WTC11 (cell line): ENCODE measurements at regions not wholly inside any gene's neighbourhood (a gene's known extent, or its start where the extent isn't known, plus 50 kb on each side); places are given as distances from the start of the nearest gene placed in this dataset.

Source experiments
- ATAC-seq: fragments of 200-7000 bp; cut with Tn5 transposase; 2 replicates; pipeline ENCODE4 v1.10.0; 2021; ENCODE audit warnings: mild to moderate bottlenecking, moderate library complexity
- CTCF ChIA-PET: fragments of 300-600 bp; sonication (Branson Sonifier 250); formaldehyde crosslinking; loops from one replicate; lab custom pipeline; 2021; ENCODE audit warnings: antibody characterized with exemption; lab: Charles Lee
- POLR2A ChIA-PET: fragments of 350-600 bp; sonication (Branson Sonifier 250); formaldehyde crosslinking; loops from one replicate; lab custom pipeline; 2021; ENCODE audit warnings: antibody characterized with exemption; lab: Charles Lee
- DNase-seq: peaks from one replicate; pipeline ENCODE4 v3.0.0; 2021; ENCODE audit warnings: low spot score
- H3K27ac Mint-ChIP-seq: 2 replicates; pipeline ENCODE4 v1.8.0; 2021; ENCODE audit warnings: mixed read lengths
- H3K27me3 Mint-ChIP-seq: 2 replicates; pipeline ENCODE4 v1.8.0; 2021; ENCODE audit warnings: low read depth, mild to moderate bottlenecking, moderate library complexity, mixed read lengths
- H3K36me3 Mint-ChIP-seq: 2 replicates; pipeline ENCODE4 v1.8.0; 2021; ENCODE audit warnings: mixed read lengths
- H3K4me1 Mint-ChIP-seq: 2 replicates; pipeline ENCODE4 v1.8.0; 2022; ENCODE audit warnings: mixed read lengths
- H3K4me3 Mint-ChIP-seq: 2 replicates; pipeline ENCODE4 v1.8.0; 2021; ENCODE audit warnings: mild to moderate bottlenecking, moderate library complexity, mixed read lengths
- H3K9me3 Mint-ChIP-seq: 2 replicates; pipeline ENCODE4 v1.8.0; 2021; ENCODE audit warnings: mixed read lengths
- ATF1 ChIP-seq: sonication (generic); formaldehyde crosslinking; IDR thresholded peaks from 2 replicates; pipeline ENCODE4 v1.8.1; 2023; ENCODE audit warnings: mild to moderate bottlenecking, moderate library complexity, missing genetic modification reagents
- CREB1 ChIP-seq: sonication (generic); formaldehyde crosslinking; IDR thresholded peaks from 2 replicates; pipeline ENCODE4 v1.8.0; 2023; ENCODE audit warnings: mild to moderate bottlenecking, missing genetic modification reagents
- E2F5 ChIP-seq: sonication (generic); formaldehyde crosslinking; IDR thresholded peaks from 2 replicates; pipeline ENCODE4 v1.8.1; 2022; ENCODE audit warnings: mild to moderate bottlenecking, moderate library complexity, missing genetic modification reagents
- ERG ChIP-seq: fragments of 250-450 bp; sonication (Bioruptor Pico); IDR thresholded peaks from 2 replicates; pipeline ENCODE4 v1.8.0; 2021; ENCODE audit warnings: mild to moderate bottlenecking
- ETV6 ChIP-seq: sonication (generic); formaldehyde crosslinking; IDR thresholded peaks from 2 replicates; pipeline ENCODE4 v1.8.1; 2022; ENCODE audit warnings: mild to moderate bottlenecking, missing genetic modification reagents
- NFE2L1 ChIP-seq: sonication (generic); formaldehyde crosslinking; IDR thresholded peaks from 2 replicates; pipeline ENCODE4 v1.8.1; 2023; ENCODE audit warnings: missing genetic modification reagents
- NR1H2 ChIP-seq: sonication (generic); formaldehyde crosslinking; IDR thresholded peaks from 2 replicates; pipeline ENCODE4 v1.9.0; 2021; ENCODE audit warnings: mild to moderate bottlenecking, moderate library complexity, missing genetic modification reagents
- OVOL2 ChIP-seq: fragments of 250-450 bp; sonication (Bioruptor Pico); IDR thresholded peaks from 2 replicates; pipeline ENCODE4 v1.9.0; 2021; ENCODE audit warnings: mild to moderate bottlenecking, borderline replicate concordance
- PRRX2 ChIP-seq: fragments of 250-450 bp; sonication (Bioruptor Pico); IDR thresholded peaks from 2 replicates; pipeline ENCODE4 v1.8.0; 2021; ENCODE audit warnings: mild to moderate bottlenecking
- TCF7 ChIP-seq: sonication (generic); formaldehyde crosslinking; IDR thresholded peaks from 2 replicates; pipeline ENCODE4 v1.8.0; 2022; ENCODE audit warnings: mild to moderate bottlenecking, low read depth, missing genetic modification reagents, moderate library complexity
- ZNF121 ChIP-seq: sonication (generic); formaldehyde crosslinking; IDR thresholded peaks from 2 replicates; pipeline ENCODE4 v1.8.0; 2023; ENCODE audit warnings: missing genetic modification reagents
- ZNF138 ChIP-seq: sonication (generic); formaldehyde crosslinking; conservative IDR thresholded peaks from 2 replicates; pipeline ENCODE4 v1.8.1; 2022; ENCODE audit warnings: mild to moderate bottlenecking, moderate library complexity, missing genetic modification reagents
- ZNF396 ChIP-seq: fragments of 250-450 bp; sonication (Bioruptor Pico); IDR thresholded peaks from 2 replicates; pipeline ENCODE4 v1.8.0; 2021; ENCODE audit warnings: mild to moderate bottlenecking, moderate library complexity, borderline replicate concordance
- ZNF532 ChIP-seq: fragments of 250-450 bp; sonication (Bioruptor Pico); IDR thresholded peaks from 2 replicates; pipeline ENCODE4 v1.9.0; 2021; ENCODE audit warnings: mild to moderate bottlenecking, borderline replicate concordance
- TF ChIP-seq, protein P1 (sequence below): fragments of 200-600 bp; IDR thresholded peaks from 2 replicates; pipeline ENCODE4 v1.8.0; 2022; ENCODE audit warnings: antibody characterized with exemption

- no peak for ATAC-seq
- CTCF ChIA-PET, result no interaction called here
- H3K4me1 Mint-ChIP-seq, result no peaks in the 10 kb centered on the region
Measured at GRCh38 chr5:136439367-136439766, 74.0 kb upstream of the TRPC7 start.

More at GRCh38 chr5:136439367-136439766, 74.0 kb upstream of the TRPC7 start:
- Mint-ChIP-seq H3K4me3 (no peak overlapping the region), H3K9me3 (peaks cover 19% of the 10 kb centered on the region), H3K27me3 (peaks cover 3% of the 10 kb centered on the region), H3K36me3 (peaks cover 5% of the 10 kb centered on the region), H3K27ac (no peak overlapping the region)
- DNase-seq, result no peak
- POLR2A ChIA-PET, result no interaction called here
- TF ChIP-seq PRRX2 (CRISPR knock-in tag) (no peak), ETV6 (CRISPR knock-in tag) (no peak), NR1H2 (CRISPR knock-in tag) (no peak), OVOL2 (CRISPR knock-in tag) (no peak), TCF7 (CRISPR knock-in tag) (no peak), ZNF532 (CRISPR knock-in tag) (no peak), NFE2L1 (CRISPR knock-in tag) (no peak), ATF1 (CRISPR knock-in tag) (no peak), ZNF396 (CRISPR knock-in tag) (no peak), ERG (CRISPR knock-in tag) (no peak), CREB1 (CRISPR knock-in tag) (no peak), ZNF138 (CRISPR knock-in tag) (no peak), E2F5 (no peak), ZNF121 (CRISPR knock-in tag) (no peak)
- TF ChIP-seq, protein P1, sequence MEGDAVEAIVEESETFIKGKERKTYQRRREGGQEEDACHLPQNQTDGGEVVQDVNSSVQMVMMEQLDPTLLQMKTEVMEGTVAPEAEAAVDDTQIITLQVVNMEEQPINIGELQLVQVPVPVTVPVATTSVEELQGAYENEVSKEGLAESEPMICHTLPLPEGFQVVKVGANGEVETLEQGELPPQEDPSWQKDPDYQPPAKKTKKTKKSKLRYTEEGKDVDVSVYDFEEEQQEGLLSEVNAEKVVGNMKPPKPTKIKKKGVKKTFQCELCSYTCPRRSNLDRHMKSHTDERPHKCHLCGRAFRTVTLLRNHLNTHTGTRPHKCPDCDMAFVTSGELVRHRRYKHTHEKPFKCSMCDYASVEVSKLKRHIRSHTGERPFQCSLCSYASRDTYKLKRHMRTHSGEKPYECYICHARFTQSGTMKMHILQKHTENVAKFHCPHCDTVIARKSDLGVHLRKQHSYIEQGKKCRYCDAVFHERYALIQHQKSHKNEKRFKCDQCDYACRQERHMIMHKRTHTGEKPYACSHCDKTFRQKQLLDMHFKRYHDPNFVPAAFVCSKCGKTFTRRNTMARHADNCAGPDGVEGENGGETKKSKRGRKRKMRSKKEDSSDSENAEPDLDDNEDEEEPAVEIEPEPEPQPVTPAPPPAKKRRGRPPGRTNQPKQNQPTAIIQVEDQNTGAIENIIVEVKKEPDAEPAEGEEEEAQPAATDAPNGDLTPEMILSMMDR, result no peak
